B cell (primary cell): ENCODE measurements at regions not wholly inside any gene's neighbourhood (a gene's known extent, or its start where the extent isn't known, plus 50 kb on each side); places are given as distances from the start of the nearest gene placed in this dataset.

Experiments
- ATAC-seq: fragments of 200-7000 bp; cut with Tn5 transposase; one replicate; pipeline ENCODE4 v1.10.0; 2021; ENCODE audit warnings: low read depth, mild to moderate bottlenecking, moderate number of reproducible peaks, moderate library complexity
- CTCF ChIA-PET: fragments of 350-600 bp; sonication (Branson Sonifier 250); formaldehyde crosslinking; loops from one replicate; lab custom pipeline; 2021; ENCODE audit warnings: antibody characterized with exemption, inconsistent platforms; lab: Charles Lee
- POLR2A ChIA-PET: fragments of 350-600 bp; sonication (Branson Sonifier 250); formaldehyde crosslinking; loops from one replicate; lab custom pipeline; 2021; ENCODE audit warnings: antibody characterized with exemption; lab: Charles Lee
- DNase-seq: peaks from one replicate; pipeline ENCODE4 v3.0.0; 2013
- H2AFZ ChIP-seq: 2 replicates; pipeline ENCODE4 v1.6.1; 2012; ENCODE audit warnings: mild to moderate bottlenecking, low read depth, low read length; ENCODE audit not compliant: insufficient read depth, poor library complexity, severe bottlenecking
- H3K27ac ChIP-seq, 2 donors: 1 replicate in 1 of 2; 2 replicates in 1 of 2; pipeline ENCODE4 v1.5.1; 2012 to 2013; ENCODE audit warnings: low read length in 2 of 2, mild to moderate bottlenecking in 2 of 2, moderate library complexity in 1 of 2
- H3K27me3 ChIP-seq, 4 experiments: fragments of 200-600 bp in 1 of 4; sonication (generic) in 1 of 4; replicated peaks in 1 of 4; 1 replicate in 2 of 4; 2 replicates in 2 of 4; pipeline versions ENCODE4 v1.6.1 to v1.7.0; 2013 to 2016; ENCODE audit warnings: low read length in 3 of 4, mild to moderate bottlenecking in 2 of 4, mixed read lengths in 1 of 4, moderate library complexity in 1 of 4; ENCODE audit not compliant: insufficient read depth in 4 of 4, control insufficient read depth in 3 of 4; ENCODE audit errors: control extremely low read depth in 1 of 4
- H3K36me3 ChIP-seq, 2 experiments: replicated peaks in 1 of 2; 1 replicate in 1 of 2; 2 replicates in 1 of 2; pipeline versions ENCODE4 v1.6.1 to v1.7.1; 2013; ENCODE audit warnings: low read length in 1 of 2; ENCODE audit not compliant: insufficient read depth in 2 of 2, control insufficient read depth in 1 of 2; ENCODE audit errors: control extremely low read depth in 1 of 2, extremely low read depth in 1 of 2
- H3K4me1 ChIP-seq, 2 donors: fragments of 200-600 bp in 1 of 2; sonication (generic) in 1 of 2; 1 replicate in 1 of 2; 2 replicates in 1 of 2; pipeline versions ENCODE4 v1.5.1 to v1.6.1; 2013 to 2017; ENCODE audit warnings: low read length in 2 of 2; ENCODE audit not compliant: control insufficient read depth in 2 of 2, insufficient read depth in 2 of 2
- H3K4me2 ChIP-seq: replicated peaks from 2 replicates; pipeline ENCODE3; 2012; ENCODE audit warnings: mild to moderate bottlenecking, low read depth, low read length; ENCODE audit not compliant: poor library complexity, severe bottlenecking
- H3K4me3 ChIP-seq, 5 experiments: fragments of 200-600 bp in 1 of 5; sonication (generic) in 1 of 5; 1 replicate in 3 of 5; 2 replicates in 2 of 5; pipeline versions ENCODE4 v1.5.1 to v1.7.0; 2011 to 2016; ENCODE audit warnings: low read length in 4 of 5, mild to moderate bottlenecking in 4 of 5, low read depth in 2 of 5, control low read depth in 1 of 5, moderate library complexity in 1 of 5; ENCODE audit not compliant: insufficient read depth in 1 of 5; ENCODE audit errors: control extremely low read depth in 1 of 5, extremely low read depth in 1 of 5
- H3K79me2 ChIP-seq: fragments of 200-600 bp; sonication (generic); one replicate; pipeline ENCODE4 v1.6.0; 2016; ENCODE audit warnings: low read length; ENCODE audit not compliant: control insufficient read depth, insufficient read depth
- H3K9ac ChIP-seq: fragments of 200-600 bp; sonication (generic); 2 replicates; pipeline ENCODE4 v1.6.1; 2017; ENCODE audit warnings: mild to moderate bottlenecking, low read length, moderate library complexity
- H3K9me3 ChIP-seq, 3 donors: one replicate each; pipeline versions ENCODE4 v1.6.1 to v1.7.1; 2013; ENCODE audit warnings: low read length in 2 of 3; ENCODE audit not compliant: control insufficient read depth in 2 of 3, insufficient read depth in 1 of 3; ENCODE audit errors: control extremely low read depth in 1 of 3
- H4K20me1 ChIP-seq: 2 replicates; pipeline ENCODE4 v1.6.0; 2012; ENCODE audit warnings: mild to moderate bottlenecking, low read length; ENCODE audit not compliant: insufficient read depth, control insufficient read depth, poor library complexity, severe bottlenecking
- H3K27ac Mint-ChIP-seq: one replicate; pipeline ENCODE4 v1.8.0; 2021; ENCODE audit warnings: mixed read lengths
- H3K27me3 Mint-ChIP-seq: one replicate; pipeline ENCODE4 v1.8.0; 2021; ENCODE audit warnings: mixed read lengths
- H3K4me1 Mint-ChIP-seq: one replicate; pipeline ENCODE4 v1.8.0; 2021; ENCODE audit warnings: mixed read lengths
- H3K4me3 Mint-ChIP-seq: one replicate; pipeline ENCODE4 v1.8.0; 2021; ENCODE audit warnings: mixed read lengths
- H3K9me3 Mint-ChIP-seq: one replicate; pipeline ENCODE4 v1.8.0; 2022; ENCODE audit warnings: mixed read lengths; ENCODE audit not compliant: insufficient read depth
- CTCF ChIP-seq: fragments of 200-600 bp; IDR thresholded peaks from one replicate; pipeline ENCODE4 v1.8.0; 2022; ENCODE audit warnings: antibody characterized with exemption, mild to moderate bottlenecking
- EZH2 ChIP-seq: IDR thresholded peaks from 2 replicates; pipeline ENCODE4 v1.6.1; 2012; ENCODE audit warnings: borderline replicate concordance, low read depth, mild to moderate bottlenecking, moderate library complexity, low read length; ENCODE audit not compliant: insufficient read depth, poor library complexity, severe bottlenecking
- WGBS: methylation state at CpG from one replicate; pipeline ENCODE4 v1.1.5; 2013; ENCODE audit warnings: missing lambda C conversion rate; ENCODE audit not compliant: insufficient coverage; 5-methylcytosine and 5-hydroxymethylcytosine counted together
- intact Hi-C: fragments of 100-400 bp; cut with micrococcal nuclease; formaldehyde crosslinking; loops from one replicate; pipeline ENCODE4 v1.10.0; 2022

GRCh38 chr12:115351514-115352077, 667.6 kb upstream of the TBX3 start:
- Histone ChIP-seq H2AFZ (no peak overlapping the region), H3K4me3 (no peak overlapping the region), H3K36me3 (no peaks in the 10 kb centered on the region), H4K20me1 (no peaks in the 10 kb centered on the region), H3K9me3 (peaks cover 0 to 5% (median 0%) of the 10 kb centered on the region in 3 donors), H3K4me1 (no peaks in the 10 kb centered on the region), H3K27me3 (no peaks in the 10 kb centered on the region), H3K79me2 (no peaks in the 10 kb centered on the region), H3K4me2 (no peak overlapping the region), H3K9ac (no peak overlapping the region), H3K27ac (no peak overlapping the region)
- CTCF ChIA-PET: interaction anchor here (0.6 kb wide), 1 partner anchor 13 kb away, joined by 3 read pairs; no protein-coding TSS in a partner anchor
- 83% methylated on average over 1 of the region's 5 CpGs for WGBS
- no peak for DNase-seq
- POLR2A ChIA-PET: no interaction called here
- Mint-ChIP-seq H3K27ac (no peak overlapping the region), H3K4me1 (no peaks in the 10 kb centered on the region), H3K4me3 (no peak overlapping the region), H3K27me3 (peaks cover 9% of the 10 kb centered on the region), H3K9me3 (no peaks in the 10 kb centered on the region)
- intact Hi-C loops: no loop called here
- no peak for ATAC-seq
- TF ChIP-seq CTCF (no peak), EZH2 (no peak)

- H3K36me3 ChIP-seq: no peaks in the 10 kb centered on the region
- no peak overlapping the region for H3K27ac Mint-ChIP-seq
- no peak for ATAC-seq
These were observed 665.7 kb upstream of the TBX3 start for GRCh38 chr12:115349711-115350110.

More at GRCh38 chr12:115349711-115350110, 665.7 kb upstream of the TBX3 start:
- Histone ChIP-seq H3K27ac (no peak overlapping the region), H3K27me3 (no peaks in the 10 kb centered on the region), H2AFZ (no peak overlapping the region), H3K4me3 (no peak overlapping the region), H3K9ac (no peak overlapping the region), H3K4me2 (no peak overlapping the region), H3K9me3 (peaks cover 0 to 5% (median 0%) of the 10 kb centered on the region in 3 donors), H3K4me1 (no peaks in the 10 kb centered on the region), H4K20me1 (no peaks in the 10 kb centered on the region), H3K79me2 (no peaks in the 10 kb centered on the region)
- Mint-ChIP-seq H3K4me1 (no peaks in the 10 kb centered on the region), H3K4me3 (no peak overlapping the region), H3K27me3 (peaks cover 2% of the 10 kb centered on the region), H3K9me3 (no peaks in the 10 kb centered on the region)
- CTCF ChIA-PET: no interaction called here
- WGBS: no CpG with 5 or more reads among the region's 1 CpG
- TF ChIP-seq CTCF: no peak
- no peak for TF ChIP-seq EZH2
- POLR2A ChIA-PET: no interaction called here
- no peak for DNase-seq
- intact Hi-C loops: no loop called here
